NCI-H510A (cell line): ENCODE measurements at regions not wholly inside any gene's neighbourhood (a gene's known extent, or its start where the extent isn't known, plus 50 kb on each side); places are given as distances from the start of the nearest gene placed in this dataset.
"Not testable (repeated sequence)": the region's sequence is repeated elsewhere in the genome, so short reads cannot be mapped to it uniquely, and the experiment has no call there.

Experiments
- DNase-seq: peaks from one replicate; lab custom pipeline; 2025; lab: John Stamatoyannopoulos, UW

- no peak for DNase-seq
These were observed 467.1 kb downstream of the GPAT3 start for GRCh38 chr4:84003046-84003445.

- DNase-seq: no peak
These were observed 466.1 kb downstream of the GPAT3 start for GRCh38 chr4:84001876-84002569.

GRCh38 chr4:83996254-83996653, 460.3 kb downstream of the GPAT3 start:
- no peak for DNase-seq

GRCh38 chr4:83993774-83994173, 457.9 kb downstream of the GPAT3 start:
- DNase-seq: no peak

GRCh38 chr4:83989835-83990234, 453.9 kb downstream of the GPAT3 start:
- DNase-seq: no peak

GRCh38 chr4:83981156-83981555, 445.2 kb downstream of the GPAT3 start:
- DNase-seq: no peak

- DNase-seq: no peak
These were observed 443.9 kb downstream of the GPAT3 start for GRCh38 chr4:83979773-83980172.

GRCh38 chr4:83974111-83974780, 438.3 kb downstream of the GPAT3 start:
- no peak for DNase-seq

- DNase-seq: no peak
These were observed 429.2 kb downstream of the GPAT3 start for GRCh38 chr4:83964996-83965541.

GRCh38 chr4:83962492-83962891, 426.6 kb downstream of the GPAT3 start:
- DNase-seq: no peak

- DNase-seq: no peak
These were observed 425.7 kb downstream of the GPAT3 start for GRCh38 chr4:83961575-83961974.

- DNase-seq: no peak
These were observed 423.3 kb downstream of the GPAT3 start for GRCh38 chr4:83959160-83959559.

- no peak for DNase-seq
These were observed 411.9 kb downstream of the GPAT3 start for GRCh38 chr4:83947830-83948193.

GRCh38 chr4:83947125-83947829, 411.4 kb downstream of the GPAT3 start:
- no peak for DNase-seq

- not testable (repeated sequence) for DNase-seq
These were observed 407.8 kb downstream of the GPAT3 start for GRCh38 chr4:83943691-83944090.

- DNase-seq: no peak
These were observed 397.0 kb downstream of the GPAT3 start for GRCh38 chr4:83932750-83933391.

GRCh38 chr4:83931659-83932438, 395.9 kb downstream of the GPAT3 start:
- DNase-seq: no peak

GRCh38 chr4:83929550-83929949, 393.6 kb downstream of the GPAT3 start:
- no peak for DNase-seq

- no peak for DNase-seq
These were observed 391.0 kb downstream of the GPAT3 start for GRCh38 chr4:83926950-83927349.

GRCh38 chr4:83923341-83923740, 387.4 kb downstream of the GPAT3 start:
- DNase-seq: no peak

GRCh38 chr4:83922402-83922801, 386.5 kb downstream of the GPAT3 start:
- no peak for DNase-seq

GRCh38 chr4:83921124-83921523, 385.2 kb downstream of the GPAT3 start:
- no peak for DNase-seq
